Stimulated activated CD4-positive, alpha-beta T cell treated with anti-CD3 and anti-CD28 coated beads, Interleukin-4, amount 100 ng/mL, for 1 hour (primary cell): ENCODE measurements at regions not wholly inside any gene's neighbourhood (a gene's known extent, or its start where the extent isn't known, plus 50 kb on each side); places are given as distances from the start of the nearest gene placed in this dataset.

Experiments used
- DNase-seq: peaks from one replicate; pipeline ENCODE4 v3.0.0-alpha.2; 2020

- no peak for DNase-seq
Observed at GRCh38 chr16:26295625-26296304, 604.0 kb downstream of the HS3ST4 start.

GRCh38 chr16:26301516-26301915 is 609.8 kb downstream of the HS3ST4 start:
- no peak for DNase-seq

- no peak for DNase-seq
Observed at GRCh38 chr16:26316683-26317464, 625.1 kb downstream of the HS3ST4 start.

DNA sequence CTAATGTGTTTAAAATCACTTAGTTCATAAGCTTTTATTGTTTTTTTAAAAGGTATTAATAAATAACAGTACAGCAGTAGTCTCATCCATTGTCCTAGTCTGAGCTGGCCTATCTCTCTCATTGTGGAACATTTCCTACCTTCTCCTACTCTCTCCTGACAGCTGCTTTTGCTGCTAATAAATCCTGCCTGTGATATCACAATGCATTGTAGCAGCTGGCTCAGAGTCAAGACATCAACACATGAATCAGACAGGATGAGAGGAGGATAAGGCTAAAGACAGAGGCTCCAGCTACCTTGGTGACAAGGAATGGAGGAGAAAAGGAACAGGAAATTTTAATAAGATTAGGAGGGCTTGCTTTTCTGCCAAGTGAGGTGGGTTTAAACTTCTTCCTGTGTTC is 626.1 kb downstream of the HS3ST4 start:
- no peak for DNase-seq

GRCh38 chr16:26330654-26331053 is 638.9 kb downstream of the HS3ST4 start:
- no peak for DNase-seq

DNA sequence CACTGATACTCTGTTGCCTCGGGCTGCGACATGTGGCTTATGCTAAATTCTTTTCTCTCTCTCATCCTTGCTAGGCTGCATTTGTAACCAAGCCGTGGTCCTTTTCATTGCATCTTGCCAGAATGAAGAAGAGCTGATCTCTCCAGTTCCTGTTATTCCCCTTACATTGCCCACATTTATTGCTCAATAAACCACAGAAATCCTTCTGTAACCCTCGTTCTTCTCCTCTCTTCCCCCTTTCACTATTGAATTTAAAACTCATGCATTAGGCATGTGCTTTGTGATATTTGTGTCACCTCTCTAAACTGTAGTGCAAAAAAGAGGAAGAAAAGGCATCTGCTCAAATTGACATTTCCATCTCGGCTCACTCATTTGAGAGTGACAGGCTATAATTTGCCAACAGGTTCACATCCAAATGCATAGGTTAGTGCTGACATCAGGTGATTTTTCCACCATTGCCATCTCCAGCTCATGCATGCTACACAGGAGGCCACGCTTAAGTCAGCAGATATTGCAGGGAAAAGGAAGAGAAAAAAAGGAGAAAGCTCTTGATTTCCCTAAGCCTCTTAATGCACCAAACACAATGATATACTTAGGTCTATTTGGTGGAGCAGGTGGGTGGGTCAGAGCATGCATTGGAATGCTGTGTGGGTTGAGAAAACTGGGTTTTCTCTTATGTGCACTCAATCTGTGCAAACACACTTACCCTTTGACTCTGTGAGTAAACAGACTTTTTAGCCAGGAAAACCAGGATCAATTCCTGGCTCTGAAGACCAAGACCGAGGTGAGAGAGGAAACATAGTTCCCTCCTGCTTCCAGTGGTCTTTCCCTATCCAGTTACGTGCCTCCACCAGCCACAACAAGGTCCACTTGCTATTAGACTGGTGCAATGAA is 642.7 kb downstream of the HS3ST4 start:
- no peak for DNase-seq

GRCh38 chr16:26335236-26335853 is 643.6 kb downstream of the HS3ST4 start:
- DNase-seq: no peak

GRCh38 chr16:26342621-26343020 is 650.9 kb downstream of the HS3ST4 start:
- no peak for DNase-seq

DNA sequence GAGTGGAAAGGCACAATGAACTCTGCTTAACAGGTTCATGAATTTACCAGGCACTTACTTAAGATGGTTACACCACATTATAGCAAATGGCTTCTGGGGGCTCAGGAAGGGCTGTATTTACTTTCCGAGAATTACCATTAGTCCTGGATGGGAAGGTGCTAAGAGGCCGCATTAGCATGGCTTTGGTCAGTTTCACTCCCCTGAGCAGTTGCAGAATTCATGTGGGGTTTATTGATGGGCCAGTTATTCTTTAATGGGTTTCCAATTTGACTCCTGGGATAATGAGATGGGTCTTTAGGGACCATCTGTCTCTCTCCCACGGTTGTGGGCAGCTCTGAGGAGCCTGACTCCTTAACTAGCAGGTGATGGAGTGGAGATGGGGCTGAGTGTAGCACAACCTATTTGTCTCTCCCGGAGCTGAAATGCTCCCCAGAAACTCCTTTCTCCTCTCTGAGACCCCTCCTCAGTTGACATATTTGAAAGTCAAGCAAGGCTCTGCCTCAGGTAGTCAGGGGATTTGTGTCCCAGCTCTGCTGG is 652.5 kb downstream of the HS3ST4 start:
- DNase-seq: no peak

DNA sequence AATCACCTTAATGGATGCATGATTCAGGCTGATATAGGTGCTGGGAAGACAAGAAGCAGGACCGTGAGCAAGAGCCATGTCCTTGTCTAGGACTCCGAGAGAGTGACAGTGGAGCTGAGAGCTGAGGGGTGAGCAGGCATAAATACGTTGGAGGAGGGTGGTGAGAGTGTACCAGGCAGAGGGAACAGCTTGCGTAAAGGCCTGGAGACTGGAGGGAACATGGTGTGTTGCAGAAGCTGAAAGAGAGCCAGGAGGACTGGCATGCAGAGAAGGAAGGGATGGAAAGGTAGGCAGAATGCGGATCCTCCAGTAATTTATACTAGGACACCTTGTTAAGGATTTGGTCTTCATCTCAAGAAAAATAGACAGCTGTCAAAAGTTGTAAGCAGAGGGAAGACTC is 653.2 kb downstream of the HS3ST4 start:
- no peak for DNase-seq

- DNase-seq: no peak
Observed at GRCh38 chr16:26345966-26346365, 654.2 kb downstream of the HS3ST4 start.

GRCh38 chr16:26348095-26348494 is 656.3 kb downstream of the HS3ST4 start:
- DNase-seq: no peak

- DNase-seq: no peak
Observed at GRCh38 chr16:26360867-26361266, 669.1 kb downstream of the HS3ST4 start.

DNA sequence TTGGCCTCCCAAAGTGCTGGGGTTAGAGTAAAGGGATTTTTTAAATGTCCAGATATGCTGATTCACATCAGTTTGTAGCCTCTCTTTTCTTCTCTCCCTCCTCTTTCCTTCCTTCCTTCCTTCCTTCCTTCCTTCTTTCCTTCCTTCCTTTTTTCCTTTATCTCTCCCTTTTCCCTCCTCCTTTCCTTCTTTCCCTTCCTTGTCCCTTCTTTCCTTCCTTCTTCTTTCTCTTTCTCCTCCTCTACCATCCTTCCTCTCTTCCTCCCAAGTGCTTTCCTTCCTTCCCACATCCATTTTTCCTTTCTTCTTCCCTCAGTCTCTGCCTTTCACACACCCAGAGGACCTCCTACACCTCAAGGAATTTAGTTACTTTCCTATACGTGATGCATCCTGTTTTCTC is 671.8 kb downstream of the HS3ST4 start:
- DNase-seq: no peak

DNA sequence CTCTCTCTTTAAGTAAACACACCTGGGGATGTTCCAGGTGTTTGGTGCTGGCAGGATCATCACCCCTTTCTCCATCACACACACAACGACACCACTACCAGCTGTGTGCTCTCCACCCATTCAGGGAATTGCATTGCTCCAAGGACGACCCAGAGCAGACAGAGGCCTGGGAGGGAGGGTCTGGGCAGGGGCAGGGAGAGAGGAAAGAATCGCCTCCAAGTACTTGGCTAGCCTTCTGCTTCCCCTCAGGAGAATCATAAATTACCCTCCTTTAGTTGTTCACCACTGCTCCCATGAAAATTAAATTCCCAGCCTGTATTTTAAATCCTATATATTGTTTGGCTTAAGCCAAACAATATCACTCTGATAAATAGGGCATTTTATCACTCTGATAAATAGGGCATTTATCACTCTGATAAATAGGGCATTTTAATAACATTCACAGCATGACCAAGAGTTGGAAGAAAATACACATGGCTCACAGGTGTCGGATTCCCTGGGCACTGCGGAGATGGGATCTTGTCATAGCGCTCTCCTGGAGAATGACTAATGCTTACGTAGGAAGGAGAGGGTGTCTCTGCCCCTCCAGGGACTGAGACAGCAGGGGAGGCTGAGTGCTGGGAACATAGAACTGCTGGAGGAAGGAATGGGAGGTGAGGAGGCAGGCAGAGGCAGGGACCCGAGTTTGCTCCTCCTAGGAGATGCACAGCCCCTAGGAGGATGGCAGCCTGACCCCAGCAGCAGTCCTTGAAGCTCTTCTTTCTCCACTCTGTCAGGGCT is 673.6 kb downstream of the HS3ST4 start:
- no peak for DNase-seq

DNA sequence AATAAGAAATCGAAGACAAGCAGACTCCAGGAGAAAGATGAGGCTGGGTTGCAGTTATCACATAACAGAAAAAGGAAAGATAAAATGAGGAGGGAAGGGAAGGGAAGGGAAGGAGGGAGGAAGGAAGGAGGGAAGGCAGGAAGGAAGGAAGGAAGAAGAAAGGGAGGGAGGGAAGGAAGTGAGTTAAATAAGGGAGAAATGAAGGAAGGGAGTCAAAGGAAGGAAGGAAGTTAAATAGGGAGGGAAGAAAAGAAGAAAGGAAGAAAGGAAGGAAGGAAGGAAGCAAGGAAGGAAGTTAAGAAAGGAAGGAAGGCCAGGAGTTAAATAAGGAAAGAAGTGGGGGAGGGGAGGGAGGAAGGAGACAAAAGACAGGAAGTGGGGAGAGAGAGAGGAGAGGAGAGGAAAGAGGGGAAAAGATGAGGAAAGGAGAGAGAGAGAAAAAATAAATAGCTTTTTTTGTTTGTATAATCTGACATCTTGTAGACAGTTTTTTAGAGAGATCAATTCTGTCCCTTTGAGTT is 679.6 kb downstream of the HS3ST4 start:
- DNase-seq: no peak

DNA sequence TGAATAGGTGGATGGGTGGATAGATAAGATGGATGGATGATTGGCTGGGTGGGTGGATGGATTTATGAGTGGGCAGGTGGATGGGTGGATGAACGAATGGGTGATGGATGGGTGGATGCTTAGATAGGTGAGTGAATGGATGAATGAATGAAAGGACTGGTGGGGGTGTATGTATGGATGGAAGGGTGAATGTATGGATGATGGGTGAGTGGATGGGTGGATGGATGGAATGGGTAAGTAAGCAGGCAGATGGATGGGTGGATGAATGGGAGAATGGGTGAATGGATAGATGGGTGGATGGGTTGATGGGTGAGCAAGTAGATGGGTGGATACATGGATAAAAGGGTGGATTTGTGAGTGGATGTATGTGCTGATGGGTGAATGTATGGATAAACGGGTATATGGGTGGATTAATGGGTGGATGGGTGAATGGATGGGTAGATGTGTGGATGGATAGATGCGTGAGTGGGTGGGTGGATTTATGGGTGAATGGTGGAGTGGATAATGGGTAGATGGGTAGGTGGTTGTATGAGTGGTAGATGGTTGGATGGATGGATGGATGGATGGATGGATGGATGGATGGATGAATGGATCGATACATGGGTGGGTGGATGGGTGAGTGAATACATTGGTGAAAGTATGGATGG is 682.6 kb downstream of the HS3ST4 start:
- no peak for DNase-seq

- no peak for DNase-seq
Observed at GRCh38 chr16:26382586-26382985, 684.1 kb upstream of the C16orf82 start.

GRCh38 chr16:26386096-26386495 is 680.6 kb upstream of the C16orf82 start:
- no peak for DNase-seq

- DNase-seq: no peak
Observed at GRCh38 chr16:26391833-26392232, 674.9 kb upstream of the C16orf82 start.

GRCh38 chr16:26394409-26394808 is 672.3 kb upstream of the C16orf82 start:
- no peak for DNase-seq
